ENCODE measurements at regions not wholly inside any gene's neighbourhood (a gene's known extent, or its start where the extent isn't known, plus 50 kb on each side); places are given as distances from the start of the nearest gene placed in this dataset.

DNA sequence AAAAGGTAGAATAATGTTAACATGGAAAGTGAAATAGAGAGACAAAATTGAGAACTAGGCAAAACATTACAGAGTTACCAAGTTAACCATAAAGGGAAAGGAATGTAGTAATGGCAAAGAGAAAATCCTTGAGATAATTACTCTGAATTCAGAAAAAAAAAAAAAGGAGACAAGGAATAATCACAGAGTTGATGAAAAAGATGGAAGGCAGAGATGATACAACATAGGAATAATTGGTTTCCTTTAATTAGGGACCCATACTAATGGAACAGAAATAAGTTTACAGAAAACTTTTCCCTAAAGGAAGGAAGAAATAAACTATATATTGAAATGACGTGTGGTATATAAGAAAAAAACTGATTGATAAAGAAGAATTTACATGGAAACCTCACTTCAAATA is 254.1 kb upstream of the FBXL7 start:
- TF ChIP-seq MED1 (CRISPR knock-in tag; IDR thresholded peaks at IDR 0.05; ENCODE audit: borderline replicate concordance) (no peak), CEBPG (CRISPR knock-in tag; IDR thresholded peaks at IDR 0.05) (no peak), CEBPG (tag; conservative IDR thresholded peaks at IDR 0.05 in 1 of 2, IDR thresholded peaks at IDR 0.05 in 1 of 2) (no peak), POLR2AphosphoS5 (IDR thresholded peaks at IDR 0.05; ENCODE audit: control insufficient read depth, insufficient read depth, low read depth, low read length) (no peak), JUND (IDR thresholded peaks at IDR 0.05; ENCODE audit: borderline replicate concordance, low read depth, low read length) (no peak), JUND (tag; IDR thresholded peaks at IDR 0.05; ENCODE audit: borderline replicate concordance, low read depth, low read length) (no peak), HMG20B (CRISPR knock-in tag; IDR thresholded peaks at IDR 0.05) (no peak), CHD4 (IDR thresholded peaks at IDR 0.05; ENCODE audit: insufficient read depth, insufficient replicate concordance, low read depth, low read length, poor library complexity, severe bottlenecking) (no peak)
- TF ChIP-seq, protein P1, sequence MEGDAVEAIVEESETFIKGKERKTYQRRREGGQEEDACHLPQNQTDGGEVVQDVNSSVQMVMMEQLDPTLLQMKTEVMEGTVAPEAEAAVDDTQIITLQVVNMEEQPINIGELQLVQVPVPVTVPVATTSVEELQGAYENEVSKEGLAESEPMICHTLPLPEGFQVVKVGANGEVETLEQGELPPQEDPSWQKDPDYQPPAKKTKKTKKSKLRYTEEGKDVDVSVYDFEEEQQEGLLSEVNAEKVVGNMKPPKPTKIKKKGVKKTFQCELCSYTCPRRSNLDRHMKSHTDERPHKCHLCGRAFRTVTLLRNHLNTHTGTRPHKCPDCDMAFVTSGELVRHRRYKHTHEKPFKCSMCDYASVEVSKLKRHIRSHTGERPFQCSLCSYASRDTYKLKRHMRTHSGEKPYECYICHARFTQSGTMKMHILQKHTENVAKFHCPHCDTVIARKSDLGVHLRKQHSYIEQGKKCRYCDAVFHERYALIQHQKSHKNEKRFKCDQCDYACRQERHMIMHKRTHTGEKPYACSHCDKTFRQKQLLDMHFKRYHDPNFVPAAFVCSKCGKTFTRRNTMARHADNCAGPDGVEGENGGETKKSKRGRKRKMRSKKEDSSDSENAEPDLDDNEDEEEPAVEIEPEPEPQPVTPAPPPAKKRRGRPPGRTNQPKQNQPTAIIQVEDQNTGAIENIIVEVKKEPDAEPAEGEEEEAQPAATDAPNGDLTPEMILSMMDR (IDR thresholded peaks at IDR 0.05 in 2 of 3, conservative IDR thresholded peaks at IDR 0.05 in 1 of 3; ENCODE audit: insufficient read depth in 2 of 3, low read depth in 1 of 3, low read length in 3 of 3): no peak
- TF ChIP-seq, protein P2, sequence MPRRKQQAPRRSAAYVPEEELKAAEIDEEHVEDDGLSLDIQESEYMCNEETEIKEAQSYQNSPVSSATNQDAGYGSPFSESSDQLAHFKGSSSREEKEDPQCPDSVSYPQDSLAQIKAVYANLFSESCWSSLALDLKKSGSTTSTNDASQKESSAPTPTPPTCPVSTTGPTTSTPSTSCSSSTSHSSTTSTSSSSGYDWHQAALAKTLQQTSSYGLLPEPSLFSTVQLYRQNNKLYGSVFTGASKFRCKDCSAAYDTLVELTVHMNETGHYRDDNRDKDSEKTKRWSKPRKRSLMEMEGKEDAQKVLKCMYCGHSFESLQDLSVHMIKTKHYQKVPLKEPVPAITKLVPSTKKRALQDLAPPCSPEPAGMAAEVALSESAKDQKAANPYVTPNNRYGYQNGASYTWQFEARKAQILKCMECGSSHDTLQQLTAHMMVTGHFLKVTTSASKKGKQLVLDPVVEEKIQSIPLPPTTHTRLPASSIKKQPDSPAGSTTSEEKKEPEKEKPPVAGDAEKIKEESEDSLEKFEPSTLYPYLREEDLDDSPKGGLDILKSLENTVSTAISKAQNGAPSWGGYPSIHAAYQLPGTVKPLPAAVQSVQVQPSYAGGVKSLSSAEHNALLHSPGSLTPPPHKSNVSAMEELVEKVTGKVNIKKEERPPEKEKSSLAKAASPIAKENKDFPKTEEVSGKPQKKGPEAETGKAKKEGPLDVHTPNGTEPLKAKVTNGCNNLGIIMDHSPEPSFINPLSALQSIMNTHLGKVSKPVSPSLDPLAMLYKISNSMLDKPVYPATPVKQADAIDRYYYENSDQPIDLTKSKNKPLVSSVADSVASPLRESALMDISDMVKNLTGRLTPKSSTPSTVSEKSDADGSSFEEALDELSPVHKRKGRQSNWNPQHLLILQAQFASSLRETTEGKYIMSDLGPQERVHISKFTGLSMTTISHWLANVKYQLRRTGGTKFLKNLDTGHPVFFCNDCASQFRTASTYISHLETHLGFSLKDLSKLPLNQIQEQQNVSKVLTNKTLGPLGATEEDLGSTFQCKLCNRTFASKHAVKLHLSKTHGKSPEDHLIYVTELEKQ (CRISPR knock-in tag; IDR thresholded peaks at IDR 0.05): no peak
- TF ChIP-seq, protein P3, sequence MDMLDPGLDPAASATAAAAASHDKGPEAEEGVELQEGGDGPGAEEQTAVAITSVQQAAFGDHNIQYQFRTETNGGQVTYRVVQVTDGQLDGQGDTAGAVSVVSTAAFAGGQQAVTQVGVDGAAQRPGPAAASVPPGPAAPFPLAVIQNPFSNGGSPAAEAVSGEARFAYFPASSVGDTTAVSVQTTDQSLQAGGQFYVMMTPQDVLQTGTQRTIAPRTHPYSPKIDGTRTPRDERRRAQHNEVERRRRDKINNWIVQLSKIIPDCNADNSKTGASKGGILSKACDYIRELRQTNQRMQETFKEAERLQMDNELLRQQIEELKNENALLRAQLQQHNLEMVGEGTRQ (CRISPR knock-in tag; IDR thresholded peaks at IDR 0.05): no peak

Data from K562 (cell line).